ENCODE measurements at regions not wholly inside any gene's neighbourhood (a gene's known extent, or its start where the extent isn't known, plus 50 kb on each side); places are given as distances from the start of the nearest gene placed in this dataset.

- no peaks in the 10 kb centered on the region for H3K4me1 ChIP-seq (ENCODE audit: insufficient read depth, low read length, poor library complexity, severe bottlenecking)
- H3K9me3 ChIP-seq (ENCODE audit: low read depth, low read length, poor library complexity, severe bottlenecking) = no peaks in the 10 kb centered on the region
- POLR2A ChIA-PET (ENCODE audit: low non-redundant PET) = no interaction called here
- DNase-seq (ENCODE audit: low spot score) = no peak
- TF ChIP-seq CTCF (conservative IDR thresholded peaks at IDR 0.05; ENCODE audit: low read depth, low read length) (no peak), EZH2 (IDR thresholded peaks at IDR 0.05; ENCODE audit: borderline replicate concordance, low read depth, low read length, poor library complexity, severe bottlenecking) (no peak)
- BruUV-seq (replicated peaks) = no TSS peak
- peaks cover 43% of the 10 kb centered on the region for H3K27me3 ChIP-seq (replicated peaks; ENCODE audit: insufficient read depth, low read depth, low read length, poor library complexity)
- no peak overlapping the region for H3K27ac ChIP-seq (ENCODE audit: low read depth, low read length, poor library complexity, severe bottlenecking)
- H3K4me3 ChIP-seq (ENCODE audit: low read depth, low read length, poor library complexity, severe bottlenecking) = no peak overlapping the region
- no peaks in the 10 kb centered on the region for H3K36me3 ChIP-seq (ENCODE audit: insufficient read depth, low read length, poor library complexity, severe bottlenecking)
- CTCF ChIA-PET = no interaction called here
- intact Hi-C loops (cut with micrococcal nuclease; ENCODE audit: unreplicated experiment) = no loop called here
These were observed 89.4 kb upstream of the VPREB1 start for GRCh38 chr22:22155146-22155545.

DNA sequence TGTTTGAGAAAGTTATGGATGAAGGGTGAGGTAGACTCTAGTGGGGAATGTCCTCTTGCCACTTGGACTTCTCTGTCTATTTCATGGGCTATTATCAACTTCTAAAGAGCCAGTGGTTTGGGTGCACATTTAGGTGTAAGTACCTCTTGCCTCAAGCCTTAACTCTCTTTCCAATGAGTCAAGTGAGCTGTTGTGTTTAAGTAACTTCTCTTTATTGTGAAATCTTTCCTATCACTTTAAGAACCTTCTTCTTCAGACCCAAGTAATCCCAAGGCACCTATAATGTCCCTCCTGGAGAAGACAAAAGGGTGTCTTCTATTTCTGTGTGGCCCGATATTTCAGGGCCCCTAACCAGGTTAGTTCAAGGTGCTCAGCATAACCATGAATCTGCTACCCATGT, 90.5 kb upstream of the VPREB1 start:
- POLR2A ChIA-PET (ENCODE audit: low non-redundant PET) = no interaction called here
- no peak for DNase-seq (ENCODE audit: low spot score)
- CTCF ChIA-PET = interaction anchor here (0.6 kb wide), 1 partner anchor 389 kb away, joined by 3 read pairs; no protein-coding TSS in a partner anchor
- H3K36me3 ChIP-seq (ENCODE audit: insufficient read depth, low read length, poor library complexity, severe bottlenecking) = no peaks in the 10 kb centered on the region
- intact Hi-C loops (cut with micrococcal nuclease; ENCODE audit: unreplicated experiment) = no loop called here
- H3K27me3 ChIP-seq (replicated peaks; ENCODE audit: insufficient read depth, low read depth, low read length, poor library complexity) = peaks cover 53% of the 10 kb centered on the region
- no peak overlapping the region for H3K4me3 ChIP-seq (ENCODE audit: low read depth, low read length, poor library complexity, severe bottlenecking)
- no TSS peak for BruUV-seq (replicated peaks)
- no peaks in the 10 kb centered on the region for H3K9me3 ChIP-seq (ENCODE audit: low read depth, low read length, poor library complexity, severe bottlenecking)
- no peaks in the 10 kb centered on the region for H3K4me1 ChIP-seq (ENCODE audit: insufficient read depth, low read length, poor library complexity, severe bottlenecking)
- H3K27ac ChIP-seq (ENCODE audit: low read depth, low read length, poor library complexity, severe bottlenecking) = no peak overlapping the region
- TF ChIP-seq EZH2 (IDR thresholded peaks at IDR 0.05; ENCODE audit: borderline replicate concordance, low read depth, low read length, poor library complexity, severe bottlenecking) = no peak

DNA sequence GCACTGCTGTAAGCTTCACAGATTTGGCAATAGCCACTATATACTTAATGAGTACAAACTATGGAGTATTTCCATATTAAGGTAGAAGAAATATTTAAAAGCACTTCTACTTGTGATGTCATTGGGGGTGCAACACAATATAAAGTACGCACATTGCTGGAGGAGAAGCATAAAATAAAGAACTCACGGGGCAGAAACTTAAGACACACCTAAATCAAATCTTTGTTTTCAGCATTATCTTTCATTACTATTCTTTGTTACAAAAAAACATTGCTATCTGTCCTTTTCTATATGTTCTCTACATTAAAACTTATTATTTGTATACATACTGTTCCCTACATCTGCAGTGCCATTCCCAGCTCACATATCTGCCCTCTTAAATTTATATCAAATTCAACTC, 93.3 kb upstream of the VPREB1 start:
- Histone ChIP-seq H3K4me1 (ENCODE audit: insufficient read depth, low read length, poor library complexity, severe bottlenecking) (no peaks in the 10 kb centered on the region), H3K9me3 (ENCODE audit: low read depth, low read length, poor library complexity, severe bottlenecking) (no peaks in the 10 kb centered on the region), H3K27ac (ENCODE audit: low read depth, low read length, poor library complexity, severe bottlenecking) (no peak overlapping the region), H3K36me3 (ENCODE audit: insufficient read depth, low read length, poor library complexity, severe bottlenecking) (no peaks in the 10 kb centered on the region), H3K27me3 (replicated peaks; ENCODE audit: insufficient read depth, low read depth, low read length, poor library complexity) (peaks cover 75% of the 10 kb centered on the region), H3K4me3 (ENCODE audit: low read depth, low read length, poor library complexity, severe bottlenecking) (no peak overlapping the region)
- CTCF ChIA-PET = no interaction called here
- TF ChIP-seq CTCF (conservative IDR thresholded peaks at IDR 0.05; ENCODE audit: low read depth, low read length) (no peak), EZH2 (IDR thresholded peaks at IDR 0.05; ENCODE audit: borderline replicate concordance, low read depth, low read length, poor library complexity, severe bottlenecking) (no peak)
- POLR2A ChIA-PET (ENCODE audit: low non-redundant PET) = no interaction called here
- BruUV-seq (replicated peaks) = no TSS peak
- intact Hi-C loops (cut with micrococcal nuclease; ENCODE audit: unreplicated experiment) = no loop called here
- no peak for DNase-seq (ENCODE audit: low spot score)

DNA sequence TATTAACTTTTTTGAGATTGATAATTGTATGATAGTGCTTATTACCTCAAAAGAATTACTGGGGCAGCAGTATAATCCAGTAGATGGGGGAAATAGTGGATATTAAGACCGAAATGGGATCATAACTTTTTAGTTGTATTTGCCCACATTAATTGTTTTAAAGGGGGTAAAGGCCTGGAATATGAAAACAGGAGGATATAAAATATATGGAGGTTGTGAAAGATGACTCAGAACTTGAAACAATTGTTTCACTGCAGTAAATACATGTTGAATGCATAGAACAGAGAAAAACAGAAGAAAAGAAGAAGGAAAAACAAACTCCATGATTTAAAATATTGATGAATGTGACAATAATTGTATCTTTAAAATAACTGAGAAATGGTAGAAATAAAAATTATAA, 94.1 kb upstream of the VPREB1 start:
- BruUV-seq (replicated peaks) = no TSS peak
- no peak overlapping the region for H3K27ac ChIP-seq (ENCODE audit: low read depth, low read length, poor library complexity, severe bottlenecking)
- peaks cover 84% of the 10 kb centered on the region for H3K27me3 ChIP-seq (replicated peaks; ENCODE audit: insufficient read depth, low read depth, low read length, poor library complexity)
- H3K9me3 ChIP-seq (ENCODE audit: low read depth, low read length, poor library complexity, severe bottlenecking) = no peaks in the 10 kb centered on the region
- ChIA-PET POLR2A (ENCODE audit: low non-redundant PET) (no interaction called here), CTCF (no interaction called here)
- intact Hi-C loops (cut with micrococcal nuclease; ENCODE audit: unreplicated experiment) = no loop called here
- no peaks in the 10 kb centered on the region for H3K36me3 ChIP-seq (ENCODE audit: insufficient read depth, low read length, poor library complexity, severe bottlenecking)
- no peak overlapping the region for H3K4me3 ChIP-seq (ENCODE audit: low read depth, low read length, poor library complexity, severe bottlenecking)
- DNase-seq (ENCODE audit: low spot score) = no peak
- H3K4me1 ChIP-seq (ENCODE audit: insufficient read depth, low read length, poor library complexity, severe bottlenecking) = no peaks in the 10 kb centered on the region
- TF ChIP-seq EZH2 (IDR thresholded peaks at IDR 0.05; ENCODE audit: borderline replicate concordance, low read depth, low read length, poor library complexity, severe bottlenecking) = no peak
- no peak for TF ChIP-seq CTCF (conservative IDR thresholded peaks at IDR 0.05; ENCODE audit: low read depth, low read length)

Measured in A673 (cell line).